ENCODE measurements at regions not wholly inside any gene's neighbourhood (a gene's known extent, or its start where the extent isn't known, plus 50 kb on each side); places are given as distances from the start of the nearest gene placed in this dataset.
"Not testable (repeated sequence)": the region's sequence is repeated elsewhere in the genome, so short reads cannot be mapped to it uniquely, and the experiment has no call there.

- DNase-seq: no peak
Measured at GRCh38 chr9:38253200-38253599, 139.3 kb upstream of the ALDH1B1 start.

GRCh38 chr9:38251036-38251860 is 141.3 kb upstream of the ALDH1B1 start:
- no peak for DNase-seq

- no peak for DNase-seq
Measured at GRCh38 chr9:38250279-38251035, 142.0 kb upstream of the ALDH1B1 start.

- no peak for DNase-seq
Measured at GRCh38 chr9:38249587-38250210, 142.8 kb upstream of the ALDH1B1 start.

- no peak for DNase-seq
Measured at GRCh38 chr9:38249049-38249448, 143.5 kb upstream of the ALDH1B1 start.

- DNase-seq: no peak
Measured at GRCh38 chr9:38246833-38247232, 145.7 kb upstream of the ALDH1B1 start.

GRCh38 chr9:38244971-38245370 is 147.5 kb upstream of the ALDH1B1 start:
- no peak for DNase-seq

- no peak for DNase-seq
Measured at GRCh38 chr9:38243993-38244392, 148.5 kb upstream of the ALDH1B1 start.

GRCh38 chr9:38242151-38242550 is 150.4 kb upstream of the ALDH1B1 start:
- DNase-seq: not testable (repeated sequence)

GRCh38 chr9:38240051-38240450 is 152.5 kb upstream of the ALDH1B1 start:
- DNase-seq: no peak

GRCh38 chr9:38235244-38235643 is 157.3 kb upstream of the ALDH1B1 start:
- no peak for DNase-seq

GRCh38 chr9:38234479-38235170 is 157.9 kb upstream of the ALDH1B1 start:
- no peak for DNase-seq

GRCh38 chr9:38233796-38234355 is 158.6 kb upstream of the ALDH1B1 start:
- no peak for DNase-seq

- DNase-seq: no peak
Measured at GRCh38 chr9:38233343-38233742, 159.2 kb upstream of the ALDH1B1 start.

- DNase-seq: no peak
Measured at GRCh38 chr9:38232895-38233294, 159.6 kb upstream of the ALDH1B1 start.

GRCh38 chr9:38229504-38230155 is 160.6 kb upstream of the SHB start:
- DNase-seq: no peak

- no peak for DNase-seq
Measured at GRCh38 chr9:38229104-38229500, 160.1 kb upstream of the SHB start.

- DNase-seq: peak; percentile 4
Measured at GRCh38 chr9:38228331-38229103, 159.5 kb upstream of the SHB start.

- DNase-seq: no peak
Measured at GRCh38 chr9:38227656-38228055, 158.6 kb upstream of the SHB start.

GRCh38 chr9:38227061-38227540 is 158.1 kb upstream of the SHB start:
- peak; percentile 96 for DNase-seq

- no peak for DNase-seq
Measured at GRCh38 chr9:38226491-38226951, 157.5 kb upstream of the SHB start.
